ENCODE measurements at regions not wholly inside any gene's neighbourhood (a gene's known extent, or its start where the extent isn't known, plus 50 kb on each side); places are given as distances from the start of the nearest gene placed in this dataset.

GRCh38 chr7:127512663-127513062 is 72.7 kb downstream of the GCC1 start:
- TF ChIP-seq CTCF (optimal IDR thresholded peaks at IDR 0.05 in 1 of 3, IDR thresholded peaks at IDR 0.05 in 1 of 3, conservative IDR thresholded peaks at IDR 0.05 in 1 of 3; ENCODE audit: extremely low read depth in 1 of 3, insufficient read depth in 2 of 3, low read length in 3 of 3), result no peak
- TF ChIP-seq EZH2 (IDR thresholded peaks at IDR 0.05; ENCODE audit: low read length), result no peak
